Endodermal cell (in vitro differentiated cells): ENCODE measurements at regions not wholly inside any gene's neighbourhood (a gene's known extent, or its start where the extent isn't known, plus 50 kb on each side); places are given as distances from the start of the nearest gene placed in this dataset.
A peak's percentile ranks its signal among the peaks of the same experiment; 100 is the strongest.

Source experiments
- DNase-seq: peaks from one replicate; pipeline ENCODE4 v3.0.0-alpha.2; 2017
- H3K27ac ChIP-seq: 2 replicates; pipeline ENCODE4 v1.5.1; 2013; ENCODE audit warnings: mild to moderate bottlenecking, low read depth, low read length, moderate library complexity
- H3K27me3 ChIP-seq: 2 replicates; pipeline ENCODE4 v1.6.1; 2013; ENCODE audit warnings: mild to moderate bottlenecking, low read length, moderate library complexity; ENCODE audit not compliant: insufficient read depth, control insufficient read depth, poor library complexity, severe bottlenecking
- H3K36me3 ChIP-seq: 2 replicates; pipeline ENCODE4 v1.7.0; 2013; ENCODE audit warnings: mild to moderate bottlenecking, low read length, moderate library complexity; ENCODE audit not compliant: control insufficient read depth, insufficient read depth
- H3K4me1 ChIP-seq: one replicate; pipeline ENCODE4 v1.7.0; 2013; ENCODE audit warnings: low read length; ENCODE audit not compliant: control insufficient read depth, insufficient read depth
- H3K4me3 ChIP-seq: 2 replicates; pipeline ENCODE4 v1.5.1; 2013; ENCODE audit warnings: mild to moderate bottlenecking, low read length, moderate library complexity
- H3K9ac ChIP-seq: 2 replicates; pipeline ENCODE4 v1.6.1; 2013; ENCODE audit warnings: mild to moderate bottlenecking, low read length, moderate library complexity; ENCODE audit not compliant: poor library complexity, severe bottlenecking; ENCODE audit errors: extremely low read depth
- H3K9me3 ChIP-seq: 2 replicates; pipeline ENCODE4 v1.6.1; 2013; ENCODE audit warnings: mild to moderate bottlenecking, low read length, moderate library complexity; ENCODE audit not compliant: control insufficient read depth
- H3K27ac Mint-ChIP-seq: 2 replicates; pipeline ENCODE4 v1.8.0; 2020; ENCODE audit warnings: mixed read lengths
- H3K27me3 Mint-ChIP-seq: 2 replicates; pipeline ENCODE4 v1.8.0; 2021; ENCODE audit warnings: mild to moderate bottlenecking, mixed read lengths; ENCODE audit not compliant: insufficient read depth
- H3K36me3 Mint-ChIP-seq: 2 replicates; pipeline ENCODE4 v1.8.0; 2020; ENCODE audit warnings: low read depth, mixed read lengths
- H3K4me1 Mint-ChIP-seq: 2 replicates; pipeline ENCODE4 v1.8.0; 2020; ENCODE audit warnings: mixed read lengths
- H3K4me3 Mint-ChIP-seq: 2 replicates; pipeline ENCODE4 v1.8.0; 2020; ENCODE audit warnings: mild to moderate bottlenecking, moderate library complexity, mixed read lengths
- H3K9me3 Mint-ChIP-seq: 2 replicates; pipeline ENCODE4 v1.8.0; 2020; ENCODE audit warnings: mild to moderate bottlenecking, mixed read lengths
- CTCF ChIP-seq: fragments of 200-600 bp; sonication (generic); conservative IDR thresholded peaks from 2 replicates; pipeline ENCODE4 v1.5.0; 2021; ENCODE audit warnings: antibody characterized with exemption, mild to moderate bottlenecking
- WGBS, 2 experiments: methylation state at CpG; one replicate each; pipeline versions ENCODE4 v1.1.5 to v1.1.7; 2013; ENCODE audit warnings: missing lambda C conversion rate in 2 of 2, mixed read lengths in 1 of 2; ENCODE audit not compliant: insufficient coverage in 1 of 2, insufficient read length in 1 of 2; 5-methylcytosine and 5-hydroxymethylcytosine counted together

GRCh38 chr4:120348521-120348920 lies 281.9 kb upstream of the MAD2L1 start:
- no peak overlapping the region for H3K27ac Mint-ChIP-seq
- TF ChIP-seq CTCF, result no peak
- H3K4me3 ChIP-seq, result no peak overlapping the region
- H3K36me3 Mint-ChIP-seq, result no peaks in the 10 kb centered on the region
- 76% methylated on average over 2 of the region's 2 CpGs; no CpG with 5 or more reads in 1 of the 2 experiments for WGBS, 2 experiments
- no peak overlapping the region for H3K9ac ChIP-seq
- H3K9me3 Mint-ChIP-seq, result no peaks in the 10 kb centered on the region
- H3K4me3 Mint-ChIP-seq, result no peak overlapping the region
- H3K27me3 ChIP-seq, result no peaks in the 10 kb centered on the region
- no peaks in the 10 kb centered on the region for H3K27me3 Mint-ChIP-seq
- DNase-seq, result no peak
- H3K4me1 Mint-ChIP-seq, result no peaks in the 10 kb centered on the region
- H3K36me3 ChIP-seq, result no peaks in the 10 kb centered on the region
- no peaks in the 10 kb centered on the region for H3K9me3 ChIP-seq
- no peak overlapping the region for H3K27ac ChIP-seq
- no peaks in the 10 kb centered on the region for H3K4me1 ChIP-seq

GRCh38 chr4:120331486-120332370 lies 265.1 kb upstream of the MAD2L1 start:
- WGBS, 2 experiments, result 84 to 85% methylated on average over 4 of the region's 4 CpGs
- no peaks in the 10 kb centered on the region for H3K27me3 ChIP-seq
- no peak for TF ChIP-seq CTCF
- no peaks in the 10 kb centered on the region for H3K36me3 Mint-ChIP-seq
- no peak overlapping the region for H3K27ac Mint-ChIP-seq
- H3K27ac ChIP-seq, result peak overlapping the region; percentile 96
- peaks cover 5% of the 10 kb centered on the region for H3K4me1 Mint-ChIP-seq
- H3K9me3 ChIP-seq, result no peaks in the 10 kb centered on the region
- H3K4me1 ChIP-seq, result no peaks in the 10 kb centered on the region
- no peak overlapping the region for H3K4me3 ChIP-seq
- no peak for DNase-seq
- peaks cover 3% of the 10 kb centered on the region for H3K27me3 Mint-ChIP-seq
- no peaks in the 10 kb centered on the region for H3K36me3 ChIP-seq
- no peaks in the 10 kb centered on the region for H3K9me3 Mint-ChIP-seq
- no peak overlapping the region for H3K9ac ChIP-seq
- H3K4me3 Mint-ChIP-seq, result no peak overlapping the region

- Histone ChIP-seq H3K9ac (no peak overlapping the region), H3K4me1 (no peaks in the 10 kb centered on the region), H3K9me3 (no peaks in the 10 kb centered on the region), H3K36me3 (no peaks in the 10 kb centered on the region), H3K27me3 (no peaks in the 10 kb centered on the region), H3K4me3 (no peak overlapping the region), H3K27ac (no peak overlapping the region)
- Mint-ChIP-seq H3K9me3 (no peaks in the 10 kb centered on the region), H3K4me3 (no peak overlapping the region), H3K36me3 (no peaks in the 10 kb centered on the region), H3K27me3 (peaks cover 5% of the 10 kb centered on the region), H3K4me1 (peaks cover 5% of the 10 kb centered on the region), H3K27ac (no peak overlapping the region)
- no peak for DNase-seq
- TF ChIP-seq CTCF, result no peak
- WGBS, 2 experiments, result 97 to 100% methylated on average over 1 of the region's 1 CpG
Measured at GRCh38 chr4:120329386-120329785, 262.7 kb upstream of the MAD2L1 start.
